HG03066 (cell line): ENCODE measurements at regions not wholly inside any gene's neighbourhood (a gene's known extent, or its start where the extent isn't known, plus 50 kb on each side); places are given as distances from the start of the nearest gene placed in this dataset.
A peak's percentile ranks its signal among the peaks of the same experiment; 100 is the strongest.
"Not testable (repeated sequence)": the region's sequence is repeated elsewhere in the genome, so short reads cannot be mapped to it uniquely, and the experiment has no call there.

Experiments used
- ATAC-seq: cut with Tn5 transposase; IDR thresholded peaks from one replicate; pipeline ENCODE4 v1.9.1; 2021; ENCODE audit warnings: low read depth; ENCODE audit not compliant: unreplicated experiment

DNA sequence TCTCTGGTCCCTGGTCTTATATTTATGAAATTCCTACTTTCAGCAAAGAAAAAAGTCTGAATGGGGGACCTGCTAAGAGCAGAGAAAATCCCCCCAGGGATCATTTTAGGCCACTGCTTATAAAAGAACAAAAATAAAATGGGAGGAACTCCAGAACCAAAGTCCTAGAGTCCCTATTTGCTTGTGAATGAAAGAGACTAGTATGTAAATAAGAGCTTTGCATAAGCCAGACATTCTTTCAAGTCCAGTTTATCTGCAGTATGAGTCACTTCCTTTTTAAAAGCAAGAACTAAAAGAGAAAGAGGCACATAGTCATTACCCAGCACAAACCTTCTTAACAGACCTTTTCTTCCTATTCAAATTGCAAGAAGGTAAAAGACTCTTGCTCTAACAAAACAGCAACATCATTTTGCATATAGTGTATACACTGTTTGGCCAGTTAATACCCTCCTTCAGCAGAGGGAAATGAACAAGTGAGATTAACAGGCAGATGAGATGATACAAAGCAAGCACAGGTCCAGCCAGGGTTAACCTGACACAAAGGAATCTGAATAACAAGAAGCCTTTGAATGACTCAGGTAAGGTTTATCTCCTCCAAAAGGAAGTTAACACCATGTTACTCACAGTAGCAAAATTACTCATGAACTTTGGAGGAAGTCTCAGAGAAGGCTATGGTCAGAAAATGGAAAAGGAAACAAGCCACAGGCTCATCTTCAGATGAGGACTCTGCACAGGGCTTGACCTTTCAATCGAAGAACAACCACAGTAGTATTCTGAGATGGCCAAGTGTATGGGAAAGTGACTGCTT lies 87.3 kb downstream of the PHLDA1 start:
- ATAC-seq, result peak; percentile 90

DNA sequence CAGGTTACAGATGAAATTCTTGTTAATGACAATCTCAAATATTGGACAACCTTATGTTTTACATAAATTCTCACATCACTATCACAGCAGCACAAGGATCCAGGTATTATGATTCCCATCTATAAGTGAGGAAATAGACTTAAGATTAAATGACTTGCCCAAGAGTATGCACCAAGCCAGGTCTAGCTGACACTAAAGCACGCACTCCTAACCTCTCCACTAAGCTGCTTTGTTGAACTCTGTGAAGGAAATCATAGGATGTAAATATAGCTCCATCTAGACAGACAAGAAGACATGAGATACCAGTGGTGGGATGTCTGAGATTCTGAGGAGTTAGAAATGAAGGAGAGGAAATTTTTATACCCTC lies 87.9 kb downstream of the PHLDA1 start:
- no peak for ATAC-seq

DNA sequence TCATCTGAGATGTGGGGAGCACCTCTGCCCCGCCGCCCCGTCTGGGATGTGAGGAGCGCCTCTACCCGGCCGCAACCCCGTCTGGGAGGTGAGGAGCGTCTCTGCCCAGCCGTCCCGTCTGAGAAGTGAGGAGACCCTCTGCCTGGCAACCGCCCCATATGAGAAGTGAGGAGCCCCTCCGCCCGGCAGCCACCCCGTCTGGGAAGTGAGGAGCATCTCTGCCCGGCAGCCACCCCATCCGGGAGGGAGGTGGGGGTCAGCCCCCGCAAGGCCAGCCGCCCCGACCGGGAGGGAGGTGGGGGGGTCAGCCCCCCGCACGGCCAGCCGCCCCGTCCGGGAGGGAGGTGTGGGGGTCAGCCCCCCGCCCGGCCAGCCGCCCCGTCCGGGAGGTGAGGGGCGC lies 89.9 kb downstream of the PHLDA1 start:
- ATAC-seq, result not testable (repeated sequence)

DNA sequence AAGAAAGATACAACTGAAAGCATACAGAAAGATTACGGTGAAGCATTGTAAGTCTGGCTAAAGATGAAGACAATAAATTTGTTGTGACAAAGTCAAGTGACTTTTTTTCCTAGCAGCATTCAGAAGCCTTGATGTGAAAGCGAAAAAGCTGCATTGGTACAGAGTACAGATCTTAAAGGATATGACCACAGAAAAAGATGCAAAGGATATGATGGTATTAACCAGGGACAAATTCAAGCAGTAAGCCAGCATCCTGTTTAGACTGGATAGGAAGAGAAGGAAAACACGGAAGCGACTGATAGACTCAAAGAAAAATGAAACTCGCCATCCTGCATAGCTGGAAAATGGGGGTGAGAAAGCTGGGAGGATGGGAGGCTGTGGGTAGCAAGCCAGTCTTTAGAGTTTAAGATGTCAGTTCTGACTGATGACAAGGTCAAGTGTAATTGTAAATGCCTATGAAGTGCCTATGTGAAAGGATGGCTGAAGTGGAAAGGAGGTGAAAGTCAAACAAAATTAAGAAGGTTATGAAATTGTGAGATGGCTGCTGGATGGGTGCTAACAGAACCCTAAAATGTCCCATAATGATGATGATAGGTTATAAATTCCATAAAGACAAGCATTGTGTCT lies 92.4 kb downstream of the PHLDA1 start:
- no peak for ATAC-seq

DNA sequence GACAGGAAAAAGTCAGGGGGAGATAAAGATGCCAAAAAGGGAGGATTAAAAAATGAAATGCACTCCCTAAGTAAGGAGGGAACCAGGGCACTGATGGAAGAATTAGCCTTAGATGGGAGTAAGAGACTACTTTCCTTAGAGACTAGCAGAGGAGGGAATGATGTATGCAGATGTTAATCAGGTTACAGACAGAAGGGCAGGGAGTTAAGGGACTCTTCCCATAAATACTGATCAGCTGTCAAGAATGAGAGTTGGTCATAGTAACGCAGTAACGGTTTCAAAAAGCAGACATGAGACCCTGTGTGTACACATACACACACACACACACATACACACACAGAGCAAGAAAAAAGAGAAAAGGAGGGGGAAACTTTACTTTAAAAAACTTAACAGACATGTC lies 93.4 kb downstream of the PHLDA1 start:
- ATAC-seq, result no peak

DNA sequence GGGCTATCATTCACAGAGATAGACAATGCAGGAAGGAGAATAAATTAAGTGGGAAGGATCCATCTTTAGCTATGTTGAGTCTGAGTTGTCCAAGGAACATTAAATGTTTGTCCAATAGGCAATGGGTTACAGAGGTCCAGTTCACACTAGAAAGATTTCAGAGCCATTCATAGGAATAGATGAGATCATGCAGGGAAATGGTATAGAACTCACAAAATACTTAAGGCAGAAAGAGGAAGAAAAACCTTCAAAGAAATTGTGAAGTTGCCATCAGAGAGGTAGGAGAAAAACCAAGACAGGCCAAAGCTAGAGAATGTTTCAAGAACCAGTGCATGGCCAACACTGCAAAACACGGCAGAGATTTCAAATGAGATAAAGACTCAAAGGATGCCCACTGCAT lies 94.1 kb downstream of the PHLDA1 start:
- no peak for ATAC-seq

DNA sequence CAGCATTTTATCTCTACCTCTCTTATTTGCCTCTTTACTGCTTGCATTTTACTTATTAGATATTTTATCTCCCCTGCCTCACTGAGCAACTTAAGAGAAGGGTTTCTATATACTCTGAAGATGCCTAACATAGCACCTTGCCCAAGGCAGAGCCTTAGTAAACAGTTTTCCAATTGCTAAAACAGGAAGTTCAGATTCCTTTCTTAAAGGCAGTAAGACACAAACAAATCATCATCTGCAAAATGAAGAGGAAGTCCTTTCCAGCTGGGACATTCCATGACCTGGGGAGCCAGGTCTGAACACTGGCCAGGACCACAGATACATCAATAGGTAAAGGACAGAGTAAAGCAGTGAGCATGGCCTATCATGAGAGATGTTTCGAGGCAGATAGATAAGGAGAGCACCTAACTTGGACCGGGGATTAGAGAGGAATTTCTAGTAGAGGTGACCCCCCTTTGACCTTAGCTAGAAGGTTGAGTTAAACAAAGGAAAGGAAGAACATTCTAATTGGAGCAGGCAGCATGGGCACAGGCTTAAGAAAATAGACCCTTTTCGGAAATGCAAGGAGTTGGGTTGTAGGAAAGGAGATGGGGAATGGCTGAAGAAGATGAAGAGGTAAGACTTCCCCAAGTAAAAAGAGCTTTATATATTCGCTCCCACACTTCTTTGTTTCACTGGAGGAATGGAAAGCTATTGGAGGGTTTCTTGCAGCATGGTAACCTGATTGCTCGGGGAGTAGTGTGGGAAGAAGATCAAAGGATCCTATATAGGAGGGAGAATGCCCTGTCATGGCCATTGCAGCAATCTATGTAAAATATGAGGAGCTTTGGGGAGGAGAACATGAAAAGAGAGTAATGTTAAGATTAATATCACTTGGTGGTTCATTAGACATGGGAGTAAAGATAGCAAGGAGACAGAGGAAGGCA lies 94.8 kb downstream of the PHLDA1 start:
- no peak for ATAC-seq

DNA sequence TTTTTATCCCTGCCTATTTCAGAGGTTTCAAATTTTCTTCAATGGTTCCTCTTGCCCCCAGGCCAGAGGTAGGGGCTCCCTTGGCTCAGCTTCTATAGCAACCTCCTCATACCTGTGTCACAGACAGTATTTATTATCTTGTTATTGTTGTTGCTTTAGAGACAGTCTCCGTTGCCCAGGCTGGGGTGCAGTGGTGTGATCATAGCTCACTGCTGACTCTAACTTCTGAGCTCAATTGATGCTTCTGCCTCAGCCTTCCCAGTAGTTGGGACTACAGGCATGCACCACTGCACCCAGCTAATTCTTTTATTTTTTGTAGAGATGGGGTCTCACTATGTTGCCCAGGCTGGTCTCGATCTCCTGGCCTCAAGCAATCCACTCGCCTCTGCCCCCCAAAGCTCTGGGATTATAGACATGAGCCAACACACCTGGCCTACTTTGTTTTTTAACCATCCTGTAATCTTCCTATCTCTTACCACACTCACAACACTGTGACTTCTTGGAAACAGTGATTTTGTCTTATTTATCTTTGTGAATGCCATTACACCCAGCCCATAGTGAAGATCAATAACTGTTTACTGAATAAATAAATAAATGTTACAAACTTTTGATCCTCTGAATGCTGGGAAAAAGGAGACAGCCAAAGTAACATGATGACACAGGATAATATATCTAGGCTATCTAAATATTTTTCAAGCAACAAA lies 95.9 kb downstream of the PHLDA1 start:
- ATAC-seq, result no peak

DNA sequence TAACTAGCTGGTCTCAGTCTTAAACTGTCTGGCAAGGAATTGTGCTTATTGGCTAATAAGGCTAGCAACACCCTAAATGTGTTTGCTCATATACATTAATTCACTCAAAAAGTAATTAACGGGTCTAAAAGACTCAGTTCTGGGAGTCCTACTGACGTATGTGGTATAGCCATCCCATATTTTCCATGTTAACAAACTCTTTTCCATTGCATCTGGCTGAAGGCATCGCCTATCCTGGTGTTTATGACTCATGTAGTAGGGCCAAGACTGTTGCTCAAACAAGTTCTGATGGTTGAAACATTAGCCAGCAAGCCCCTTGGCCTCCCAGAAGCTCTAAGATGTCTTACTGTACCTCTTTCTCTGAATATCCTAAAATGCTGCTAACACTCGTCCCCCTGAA lies 98.5 kb downstream of the PHLDA1 start:
- ATAC-seq, result no peak

DNA sequence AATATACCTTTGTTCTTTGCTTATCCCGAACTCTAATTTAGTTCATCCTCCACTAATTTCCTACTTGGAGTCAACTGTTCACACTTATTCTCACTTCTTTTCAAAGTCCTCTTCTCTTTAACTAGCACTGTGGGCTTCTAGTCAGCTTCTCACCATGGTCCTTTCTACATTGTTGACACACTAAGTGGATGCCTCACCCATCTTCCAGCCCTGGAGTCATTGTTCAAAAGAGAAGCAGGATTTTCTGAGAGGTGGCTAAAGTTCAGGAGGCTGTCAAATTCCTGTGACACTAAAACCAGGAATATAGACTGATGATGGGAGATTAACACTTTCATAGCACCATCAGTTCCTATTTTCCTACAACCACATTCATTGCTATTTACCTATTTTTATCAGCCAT lies 99.3 kb downstream of the PHLDA1 start:
- no peak for ATAC-seq

DNA sequence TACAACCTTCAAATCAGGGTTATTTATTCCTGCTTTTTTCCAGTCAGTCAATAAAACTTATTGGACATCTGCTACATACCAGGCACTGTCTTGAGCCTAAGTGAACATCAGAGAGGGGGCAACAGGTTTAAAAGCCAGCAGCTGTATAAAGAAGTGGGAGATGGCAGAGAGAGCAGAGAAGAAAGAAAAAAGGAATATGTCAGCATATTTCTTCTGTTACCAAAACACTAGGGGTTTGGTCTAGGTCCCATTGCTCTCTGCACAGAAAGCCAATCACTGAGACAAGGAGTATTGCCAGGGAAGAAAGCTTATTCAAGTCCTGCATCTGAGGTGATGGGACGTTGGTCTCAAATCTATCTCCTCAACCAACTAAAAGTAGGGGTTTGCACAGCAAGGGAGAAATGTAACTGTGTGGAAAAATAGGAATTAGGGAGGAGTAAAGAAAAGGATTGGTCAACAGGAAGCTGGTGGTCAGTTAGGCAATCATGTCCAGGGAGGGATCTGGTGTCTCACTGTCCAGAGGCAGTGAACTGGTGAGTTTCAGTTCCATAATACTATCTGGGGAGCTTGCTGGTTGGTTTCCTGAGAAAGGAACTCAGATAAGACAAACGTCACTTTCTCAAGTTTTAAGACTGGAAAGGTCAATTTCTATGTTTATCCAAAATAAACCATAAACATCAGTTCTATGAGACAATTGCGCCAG lies 107.5 kb downstream of the PHLDA1 start:
- ATAC-seq, result no peak

DNA sequence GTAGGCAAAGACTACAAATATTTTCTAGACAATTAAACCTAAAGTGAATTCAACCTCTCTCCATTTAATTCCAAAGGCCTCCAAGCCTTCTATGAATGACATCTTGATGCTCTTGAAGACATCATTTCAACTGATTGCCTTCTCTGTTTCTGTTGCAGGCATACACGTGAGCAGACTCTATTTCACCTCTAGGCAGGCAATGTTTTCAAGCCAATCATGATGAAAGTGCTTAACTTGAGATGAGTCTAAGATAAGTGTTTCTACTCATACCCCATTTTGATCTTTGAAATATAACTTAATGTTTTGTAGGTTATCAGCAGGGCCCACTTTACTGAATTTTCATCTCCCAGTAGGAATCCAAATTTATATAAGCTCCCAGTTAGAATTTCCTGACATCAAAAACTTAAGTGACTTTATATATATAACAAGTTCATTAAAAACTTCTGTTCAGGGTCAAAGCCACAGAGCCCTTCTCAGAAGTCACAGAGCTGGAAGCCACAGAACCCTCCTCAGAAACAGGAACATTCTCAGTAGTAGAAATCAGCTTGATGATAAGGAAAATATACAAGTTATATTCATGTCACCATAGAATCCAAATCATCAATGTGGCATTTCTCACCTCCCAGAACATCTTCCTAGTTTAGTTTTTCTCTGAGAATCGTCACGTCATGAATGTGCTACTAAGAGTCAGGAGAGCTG lies 108.5 kb downstream of the PHLDA1 start:
- ATAC-seq, result no peak

DNA sequence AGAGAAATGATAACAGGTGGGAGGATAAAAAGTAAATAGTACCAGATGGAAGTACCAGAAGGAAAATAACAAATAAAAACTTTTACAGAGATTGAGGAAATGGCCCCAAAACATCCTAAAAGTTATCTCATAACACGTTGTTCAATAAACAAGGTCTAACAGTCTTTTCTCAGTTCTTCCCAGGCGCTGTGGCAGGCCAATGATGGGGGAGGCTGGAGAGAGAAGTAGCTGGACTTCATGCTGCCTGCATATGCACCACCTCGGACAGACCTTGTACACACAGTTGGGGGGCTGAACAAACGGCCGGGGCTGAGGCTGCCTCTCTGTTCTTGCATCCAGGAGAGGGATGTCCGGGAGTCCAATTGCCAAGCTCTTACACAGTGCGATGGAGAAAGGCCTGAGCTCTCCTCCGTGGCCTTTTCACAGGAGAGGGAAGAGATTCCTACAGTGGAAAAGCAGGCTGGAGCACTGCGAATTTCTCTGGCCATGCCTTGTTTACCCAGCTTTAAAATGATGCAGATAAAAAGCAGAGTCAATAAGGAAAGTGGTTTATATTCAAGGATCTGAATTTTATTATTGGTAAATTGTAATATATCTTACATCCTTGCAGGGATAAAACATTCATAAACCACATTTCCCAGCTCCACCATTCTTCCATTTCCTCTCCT lies 109.8 kb downstream of the PHLDA1 start:
- ATAC-seq, result no peak

DNA sequence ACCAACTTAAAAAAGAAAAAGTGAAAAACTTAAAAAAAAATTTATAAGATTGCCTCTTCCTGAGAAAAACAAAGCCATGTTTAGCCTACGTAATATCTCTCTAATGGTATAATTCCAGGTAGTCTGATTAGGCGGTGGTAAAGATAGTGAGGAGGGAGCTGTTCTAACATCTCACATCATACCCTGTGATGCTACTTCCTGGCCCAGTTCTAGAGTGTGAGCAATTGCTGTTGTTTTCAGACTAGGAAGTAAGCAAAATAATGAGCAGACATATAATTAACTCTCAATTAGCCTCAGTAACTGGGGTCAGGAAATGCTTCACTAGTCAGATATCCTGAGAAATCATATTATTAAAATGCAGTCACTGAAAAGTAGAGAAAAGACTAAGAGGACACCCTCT lies 113.9 kb downstream of the PHLDA1 start:
- ATAC-seq, result no peak

DNA sequence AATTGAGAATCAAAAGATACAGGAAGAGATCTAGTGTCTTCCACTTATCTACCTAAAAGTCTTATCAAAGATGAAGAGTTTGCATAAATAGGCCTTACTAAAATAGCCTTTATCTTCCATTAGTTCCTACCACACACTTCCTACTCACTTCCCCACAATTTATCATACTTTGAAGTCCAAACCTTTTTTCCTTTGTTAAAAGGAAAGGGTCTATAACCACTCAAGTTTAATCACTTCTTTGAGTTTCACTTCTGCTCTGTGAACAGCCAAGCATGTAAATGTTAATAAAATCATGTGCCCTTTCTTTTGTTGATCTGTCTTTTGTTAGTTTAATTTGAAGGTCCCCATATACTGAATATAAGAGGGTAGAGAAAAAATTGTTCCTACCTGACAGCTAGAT lies 114.5 kb downstream of the PHLDA1 start:
- ATAC-seq, result no peak

DNA sequence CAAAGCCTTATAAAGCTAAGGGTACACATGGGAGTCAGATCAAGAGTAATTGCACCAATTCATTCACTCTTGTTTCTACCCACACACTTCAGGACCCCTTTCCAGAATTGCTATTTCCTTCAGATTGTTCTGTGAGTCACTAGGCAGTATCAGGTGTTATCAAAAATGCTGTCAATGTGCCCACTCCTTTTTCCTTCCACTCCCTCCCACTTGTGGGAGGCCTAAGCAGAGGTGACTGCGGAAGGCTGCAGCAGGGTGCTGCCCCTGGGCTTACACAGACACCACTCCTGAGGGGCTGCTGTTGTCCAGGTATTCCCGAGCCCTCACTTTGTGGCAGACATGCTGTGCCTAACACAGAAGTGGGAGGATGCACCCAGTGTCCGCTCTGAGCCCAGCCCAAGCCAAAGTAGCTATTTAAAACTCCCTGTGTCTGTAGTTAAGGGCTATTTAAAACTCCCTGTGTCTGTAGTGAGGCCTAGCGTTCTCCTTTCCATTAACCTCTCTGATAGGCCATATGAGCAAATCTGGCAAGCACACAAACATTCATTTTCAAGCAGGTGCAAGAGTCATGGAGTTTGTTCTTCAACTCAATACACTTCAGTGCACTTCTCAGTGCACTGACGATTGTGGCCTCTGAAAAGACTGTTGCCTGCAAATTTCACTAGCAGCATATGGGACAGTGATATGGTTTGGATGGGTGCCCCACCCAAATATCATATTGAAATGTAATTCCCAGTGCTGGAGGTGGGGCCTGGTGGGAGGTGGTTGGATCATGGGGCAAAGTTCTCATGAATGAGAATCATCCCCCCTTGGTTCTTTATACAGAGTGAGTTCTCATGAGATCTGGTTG lies 117.8 kb downstream of the PHLDA1 start:
- ATAC-seq, result no peak

DNA sequence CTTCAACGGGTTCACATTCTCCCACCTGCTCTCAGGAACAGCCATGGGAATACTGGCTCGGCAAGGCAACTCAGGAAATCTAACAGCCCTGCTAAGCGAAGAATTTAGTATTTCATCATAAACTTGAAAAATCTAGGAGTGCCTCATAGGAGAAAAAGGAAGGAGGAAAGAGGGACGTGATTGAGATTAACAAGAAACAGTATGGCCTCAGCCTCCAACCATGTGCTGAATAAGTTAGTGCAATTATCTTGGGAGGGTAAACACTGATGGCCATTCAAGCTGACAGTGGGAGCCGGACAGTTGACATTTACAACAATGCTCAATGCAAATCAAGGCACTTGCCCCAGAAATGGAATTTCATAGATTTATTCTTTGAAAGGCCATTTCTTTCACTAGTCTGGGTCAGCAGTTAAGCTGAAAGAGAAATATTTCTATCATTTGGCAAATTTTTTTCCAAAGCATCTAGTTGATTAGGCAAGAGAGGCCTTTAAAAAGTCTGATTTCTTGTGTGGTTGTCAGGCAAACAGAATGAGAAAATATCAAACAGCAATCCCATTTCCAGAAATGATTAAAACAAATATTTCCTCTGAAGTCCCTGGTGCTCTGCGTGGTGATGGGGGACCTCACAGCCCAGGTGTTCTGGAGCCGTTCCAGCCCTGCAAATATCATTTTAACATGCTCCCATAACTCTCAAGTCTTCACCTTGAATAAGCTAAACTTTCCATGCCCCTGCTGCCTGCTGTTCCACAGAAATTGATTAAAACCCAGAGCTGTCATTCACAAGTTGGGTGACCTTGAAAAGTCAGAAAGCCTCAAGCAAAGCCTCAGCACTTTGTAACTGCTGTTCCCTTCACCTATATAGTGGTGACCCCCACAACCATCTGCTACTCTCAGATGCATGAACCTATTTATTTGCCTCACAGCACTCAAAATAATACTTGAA lies 121.6 kb downstream of the PHLDA1 start:
- ATAC-seq, result no peak
